ENCODE measurements at regions not wholly inside any gene's neighbourhood (a gene's known extent, or its start where the extent isn't known, plus 50 kb on each side); places are given as distances from the start of the nearest gene placed in this dataset.
"Not testable (repeated sequence)": the region's sequence is repeated elsewhere in the genome, so short reads cannot be mapped to it uniquely, and the experiment has no call there.

- not testable (repeated sequence) for DNase-seq (ENCODE audit: low read depth in 3 of 3)
Measured at GRCh38 chr2:95725677-95726076, 133.9 kb downstream of the TRIM43 start.

GRCh38 chr2:95727420-95727819, 135.6 kb downstream of the TRIM43 start:
- not testable (repeated sequence) for DNase-seq (ENCODE audit: low read depth in 3 of 3)

- peak in 2 of 3 donors; percentile 11 to 17 for DNase-seq (ENCODE audit: low read depth in 3 of 3)
Measured at GRCh38 chr2:95728878-95729596, 137.2 kb downstream of the TRIM43 start.

- no peak for DNase-seq (ENCODE audit: low read depth in 3 of 3)
Measured at GRCh38 chr2:95729597-95729955, 137.8 kb downstream of the TRIM43 start.

GRCh38 chr2:95730813-95731212, 139.0 kb downstream of the TRIM43 start:
- no peak for DNase-seq (ENCODE audit: low read depth in 3 of 3)

GRCh38 chr2:95734976-95735890, 143.4 kb downstream of the TRIM43 start:
- DNase-seq (ENCODE audit: low read depth in 3 of 3) = no peak

- no peak for DNase-seq (ENCODE audit: low read depth in 3 of 3)
Measured at GRCh38 chr2:95738301-95738700, 146.5 kb downstream of the TRIM43 start.

GRCh38 chr2:95752126-95752525, 160.3 kb downstream of the TRIM43 start:
- DNase-seq (ENCODE audit: low read depth in 3 of 3) = not testable (repeated sequence)

GRCh38 chr2:95753812-95754211, 162.0 kb downstream of the TRIM43 start:
- not testable (repeated sequence) for DNase-seq (ENCODE audit: low read depth in 3 of 3)

- not testable (repeated sequence) for DNase-seq (ENCODE audit: low read depth in 3 of 3)
Measured at GRCh38 chr2:95754213-95754612, 162.4 kb downstream of the TRIM43 start.

GRCh38 chr2:95754819-95755563, 163.2 kb downstream of the TRIM43 start:
- not testable (repeated sequence) for DNase-seq (ENCODE audit: low read depth in 3 of 3)

- not testable (repeated sequence) for DNase-seq (ENCODE audit: low read depth in 3 of 3)
Measured at GRCh38 chr2:95755956-95756669, 164.3 kb downstream of the TRIM43 start.

GRCh38 chr2:95757988-95758387, 166.2 kb downstream of the TRIM43 start:
- no peak for DNase-seq (ENCODE audit: low read depth in 3 of 3)

- DNase-seq (ENCODE audit: low read depth in 3 of 3) = no peak
Measured at GRCh38 chr2:95759481-95760246, 167.9 kb downstream of the TRIM43 start.

GRCh38 chr2:95760806-95761525, 169.2 kb downstream of the TRIM43 start:
- no peak for DNase-seq (ENCODE audit: low read depth in 3 of 3)

- DNase-seq (ENCODE audit: low read depth in 3 of 3) = no peak
Measured at GRCh38 chr2:95761556-95761955, 169.8 kb downstream of the TRIM43 start.

GRCh38 chr2:95762023-95763021, 170.5 kb downstream of the TRIM43 start:
- not testable (repeated sequence) for DNase-seq (ENCODE audit: low read depth in 3 of 3)

- not testable (repeated sequence) for DNase-seq (ENCODE audit: low read depth in 3 of 3)
Measured at GRCh38 chr2:95763074-95763473, 171.3 kb downstream of the TRIM43 start.

GRCh38 chr2:95764966-95765365, 173.2 kb downstream of the TRIM43 start:
- DNase-seq (ENCODE audit: low read depth in 3 of 3) = not testable (repeated sequence)
